ENCODE measurements at regions not wholly inside any gene's neighbourhood (a gene's known extent, or its start where the extent isn't known, plus 50 kb on each side); places are given as distances from the start of the nearest gene placed in this dataset.

DNA sequence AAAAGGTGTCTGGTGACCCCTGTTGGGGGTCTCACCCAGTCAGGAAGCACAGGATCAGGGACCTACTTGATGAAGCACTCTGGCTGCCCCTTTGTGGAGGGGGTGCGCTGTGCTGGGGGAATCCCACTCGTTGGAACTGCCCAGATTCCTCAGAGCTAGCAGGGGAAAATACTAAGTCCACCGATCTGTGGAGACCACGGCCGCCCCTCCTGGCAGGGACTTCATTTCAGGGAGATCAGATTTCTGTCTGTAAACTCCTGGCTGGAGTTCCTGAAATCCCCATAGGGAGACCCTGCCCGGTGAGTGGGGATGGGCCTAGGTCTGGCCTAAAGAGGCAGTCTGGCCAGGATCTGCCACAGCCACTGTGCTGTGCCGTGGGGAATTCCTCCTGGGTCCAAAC lies 79.3 kb upstream of the ADCY1 start:
- TF ChIP-seq POLR2A (IDR thresholded peaks at IDR 0.05; ENCODE audit: low read depth, low read length): no peak
- FAIRE-seq (no peak), DNase-seq (ENCODE audit: insufficient read length, low spot score) (no peak)

GRCh38 chr7:45495618-45496017 lies 78.5 kb upstream of the ADCY1 start:
- FAIRE-seq: no peak
- DNase-seq (ENCODE audit: insufficient read length, low spot score): no peak
- TF ChIP-seq POLR2A (IDR thresholded peaks at IDR 0.05; ENCODE audit: low read depth, low read length): no peak

- DNase-seq (ENCODE audit: insufficient read length, low spot score): no peak
- no peak for TF ChIP-seq POLR2A (IDR thresholded peaks at IDR 0.05; ENCODE audit: low read depth, low read length)
- FAIRE-seq: no peak
Observed at GRCh38 chr7:45500257-45500656, 73.9 kb upstream of the ADCY1 start.

DNA sequence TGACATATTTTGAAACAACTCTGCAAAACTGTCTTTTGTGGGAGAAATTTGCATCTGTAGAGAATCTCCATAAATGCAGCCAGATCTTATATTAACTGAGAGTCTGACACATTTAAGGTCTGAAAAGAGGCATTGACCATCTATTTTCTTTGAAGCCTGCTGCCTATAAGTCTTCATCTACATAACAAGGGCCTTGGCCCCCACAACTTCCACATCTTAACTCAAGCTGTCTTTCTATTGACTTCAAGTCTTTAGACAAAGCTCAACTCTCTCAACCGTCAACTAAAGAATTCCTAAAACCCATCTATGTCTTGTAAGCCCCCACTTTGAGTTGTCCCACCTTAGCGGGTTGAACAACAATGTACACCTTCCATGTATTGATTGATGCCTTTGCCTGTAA lies 72.4 kb upstream of the ADCY1 start:
- TF ChIP-seq POLR2A (IDR thresholded peaks at IDR 0.05; ENCODE audit: low read depth, low read length): no peak
- no peak for DNase-seq (ENCODE audit: insufficient read length, low spot score)
- FAIRE-seq: no peak

DNA sequence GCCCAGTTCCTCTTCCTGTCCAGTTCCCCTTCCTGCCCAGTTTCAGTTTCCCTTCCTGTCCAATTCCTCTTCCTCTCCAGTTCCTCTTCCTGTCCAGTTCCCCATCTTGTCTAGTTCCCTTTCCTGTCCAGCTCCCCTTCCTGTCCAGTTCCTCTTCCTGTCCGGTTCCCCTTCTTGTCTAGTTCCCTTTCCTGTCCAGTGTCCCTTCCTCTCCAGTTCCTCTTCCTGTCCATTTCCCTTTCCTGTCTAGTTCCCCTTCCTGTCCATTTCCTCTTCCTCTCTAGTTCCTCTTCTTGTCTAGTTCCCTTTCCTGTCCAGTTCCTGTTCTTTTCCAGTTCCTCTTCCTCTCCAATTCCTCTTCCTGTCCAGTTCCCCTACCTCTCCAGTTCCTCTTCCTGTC lies 68.1 kb upstream of the ADCY1 start:
- DNase-seq (ENCODE audit: insufficient read length, low spot score) (no peak), FAIRE-seq (no peak)
- no peak for TF ChIP-seq POLR2A (IDR thresholded peaks at IDR 0.05; ENCODE audit: low read depth, low read length)

DNA sequence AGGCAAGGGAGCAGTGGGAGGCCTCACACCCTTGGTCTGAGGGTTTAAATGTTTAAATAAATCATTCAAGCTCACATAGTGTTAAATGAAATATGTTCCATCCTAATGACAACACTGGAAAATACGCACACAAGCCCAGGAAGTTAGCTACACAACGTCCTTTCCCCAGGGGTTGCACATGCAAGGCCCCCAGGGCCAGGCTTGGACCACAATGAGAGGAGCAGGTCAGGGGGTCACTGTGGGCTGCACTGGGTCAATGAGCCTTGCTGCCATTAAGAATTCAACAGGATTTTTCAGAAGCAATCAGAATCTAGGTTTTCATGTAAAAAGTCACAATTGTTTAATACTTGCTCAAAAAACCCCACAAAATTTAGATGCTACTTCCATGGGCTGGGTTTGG lies 64.9 kb upstream of the ADCY1 start:
- no peak for DNase-seq (ENCODE audit: insufficient read length, low spot score)
- FAIRE-seq: no peak
- no peak for TF ChIP-seq POLR2A (IDR thresholded peaks at IDR 0.05; ENCODE audit: low read depth, low read length)

DNA sequence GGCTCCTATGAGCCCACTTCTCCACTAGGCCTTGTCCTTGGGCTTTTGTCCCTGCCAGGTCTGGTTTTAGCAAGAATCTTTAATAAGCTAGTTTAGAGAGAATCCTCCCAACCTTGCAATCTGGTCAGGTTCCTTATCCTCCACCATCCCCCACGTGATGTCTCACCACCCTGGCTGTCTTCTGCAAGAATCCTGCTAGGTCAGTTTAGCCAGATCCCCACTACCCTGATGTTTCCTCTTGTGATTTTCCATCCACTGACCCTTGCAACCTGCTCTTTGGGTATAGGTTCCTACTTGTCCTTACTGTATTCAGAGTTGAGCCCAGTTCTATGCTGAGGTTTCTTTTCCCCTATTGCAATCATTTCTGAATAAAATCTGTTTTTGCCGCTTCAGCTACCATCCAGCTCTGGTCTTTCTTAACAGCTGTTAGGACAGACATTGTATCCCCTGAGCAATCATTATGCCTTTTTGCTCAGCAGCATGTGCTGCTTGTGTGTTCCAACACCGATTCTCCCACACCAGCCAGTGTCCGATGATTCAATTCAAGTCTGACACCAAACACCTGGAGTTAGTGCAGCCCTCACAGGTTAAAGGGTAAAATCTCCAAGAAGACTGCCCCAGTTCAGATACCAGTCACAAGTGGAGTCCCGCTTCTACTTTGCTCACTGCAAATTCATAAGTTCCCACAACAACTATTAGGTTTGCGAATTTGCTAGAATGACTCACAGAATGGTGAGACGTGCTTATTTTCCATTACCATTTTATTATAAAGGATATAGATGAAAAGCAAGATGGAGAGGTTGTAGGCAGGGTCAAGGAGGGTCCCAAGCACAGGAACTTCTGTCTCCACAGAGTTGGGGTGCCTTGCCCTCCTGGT lies 62.2 kb upstream of the ADCY1 start:
- DNase-seq (ENCODE audit: insufficient read length, low spot score) (no peak), FAIRE-seq (no peak)
- TF ChIP-seq POLR2A (IDR thresholded peaks at IDR 0.05; ENCODE audit: low read depth, low read length): no peak

DNA sequence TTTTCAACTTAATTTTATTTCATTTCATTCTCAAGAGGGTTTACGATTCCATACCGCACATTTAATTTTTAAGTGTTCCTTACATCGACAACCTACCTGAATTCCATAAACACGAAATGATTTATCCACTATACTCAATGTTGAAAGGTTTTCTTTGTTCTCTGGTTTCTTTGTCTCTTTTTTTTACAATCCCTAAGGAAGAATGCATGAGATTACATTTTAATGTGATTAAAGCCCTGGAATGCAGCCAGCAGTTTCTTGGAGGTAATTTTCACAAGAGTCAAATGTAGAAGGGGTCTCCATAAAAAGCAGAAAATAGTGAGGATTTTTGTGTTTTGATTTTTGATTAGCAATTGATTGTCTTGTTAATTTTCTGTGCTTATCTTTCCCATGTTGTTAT lies 59.2 kb upstream of the ADCY1 start:
- no peak for FAIRE-seq
- DNase-seq (ENCODE audit: insufficient read length, low spot score): no peak
- TF ChIP-seq POLR2A (IDR thresholded peaks at IDR 0.05; ENCODE audit: low read depth, low read length): no peak

- FAIRE-seq (no peak), DNase-seq (ENCODE audit: insufficient read length, low spot score) (no peak)
- TF ChIP-seq POLR2A (IDR thresholded peaks at IDR 0.05; ENCODE audit: low read depth, low read length): no peak
Observed at GRCh38 chr7:45515346-45515745, 58.8 kb upstream of the ADCY1 start.

All from H54 (cell line).